ENCODE measurements at regions not wholly inside any gene's neighbourhood (a gene's known extent, or its start where the extent isn't known, plus 50 kb on each side); places are given as distances from the start of the nearest gene placed in this dataset.

DNA sequence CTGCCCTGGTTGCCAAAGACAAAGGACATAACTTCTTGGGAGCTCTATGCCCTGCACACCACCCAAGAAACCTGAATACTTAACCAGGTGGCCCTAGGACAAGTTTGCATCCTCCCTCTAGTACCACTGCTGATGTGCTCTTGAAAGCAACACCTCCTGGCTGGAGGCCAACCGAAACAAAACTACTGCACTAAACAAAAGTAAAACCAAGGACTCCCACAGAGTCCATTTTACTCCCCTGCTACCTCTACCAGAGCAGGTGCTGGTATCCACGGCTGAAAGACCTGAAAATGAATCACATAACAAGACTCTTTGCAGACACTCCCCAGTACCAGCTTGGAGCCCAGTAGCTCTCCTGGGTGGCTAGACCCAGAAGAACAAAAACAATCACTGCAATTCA lies 941.8 kb downstream of the RAPGEF2 start:
- TF ChIP-seq, protein P1, sequence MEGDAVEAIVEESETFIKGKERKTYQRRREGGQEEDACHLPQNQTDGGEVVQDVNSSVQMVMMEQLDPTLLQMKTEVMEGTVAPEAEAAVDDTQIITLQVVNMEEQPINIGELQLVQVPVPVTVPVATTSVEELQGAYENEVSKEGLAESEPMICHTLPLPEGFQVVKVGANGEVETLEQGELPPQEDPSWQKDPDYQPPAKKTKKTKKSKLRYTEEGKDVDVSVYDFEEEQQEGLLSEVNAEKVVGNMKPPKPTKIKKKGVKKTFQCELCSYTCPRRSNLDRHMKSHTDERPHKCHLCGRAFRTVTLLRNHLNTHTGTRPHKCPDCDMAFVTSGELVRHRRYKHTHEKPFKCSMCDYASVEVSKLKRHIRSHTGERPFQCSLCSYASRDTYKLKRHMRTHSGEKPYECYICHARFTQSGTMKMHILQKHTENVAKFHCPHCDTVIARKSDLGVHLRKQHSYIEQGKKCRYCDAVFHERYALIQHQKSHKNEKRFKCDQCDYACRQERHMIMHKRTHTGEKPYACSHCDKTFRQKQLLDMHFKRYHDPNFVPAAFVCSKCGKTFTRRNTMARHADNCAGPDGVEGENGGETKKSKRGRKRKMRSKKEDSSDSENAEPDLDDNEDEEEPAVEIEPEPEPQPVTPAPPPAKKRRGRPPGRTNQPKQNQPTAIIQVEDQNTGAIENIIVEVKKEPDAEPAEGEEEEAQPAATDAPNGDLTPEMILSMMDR (IDR thresholded peaks at IDR 0.05; ENCODE audit: insufficient read depth, low read depth, low read length): no peak
- TF ChIP-seq EZH2 (IDR thresholded peaks at IDR 0.05; ENCODE audit: insufficient read depth, low read length): no peak
